ENCODE measurements at regions not wholly inside any gene's neighbourhood (a gene's known extent, or its start where the extent isn't known, plus 50 kb on each side); places are given as distances from the start of the nearest gene placed in this dataset.
"Not testable (repeated sequence)": the region's sequence is repeated elsewhere in the genome, so short reads cannot be mapped to it uniquely, and the experiment has no call there.

DNA sequence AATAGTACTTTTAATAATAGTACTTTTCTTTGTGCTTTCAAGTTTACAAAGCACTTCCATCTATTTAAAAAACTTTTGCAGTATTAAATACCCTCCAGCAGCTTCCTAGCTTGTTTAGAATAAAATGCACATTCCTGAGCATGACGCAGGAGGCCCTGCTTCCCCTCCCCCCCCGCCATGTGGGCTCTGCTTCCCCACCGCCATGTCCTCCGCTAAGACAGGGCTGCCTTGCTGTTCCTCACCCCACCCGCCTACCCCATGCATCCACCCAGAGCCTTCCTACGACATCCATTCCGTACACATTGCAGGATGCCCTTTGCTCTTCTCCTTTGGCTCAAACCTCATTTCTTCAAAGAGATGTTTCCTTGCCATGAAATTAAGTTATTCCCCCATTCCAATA, 205.9 kb upstream of the MSX2 start:
- no peak for DNase-seq (ENCODE audit: low read depth)

DNA sequence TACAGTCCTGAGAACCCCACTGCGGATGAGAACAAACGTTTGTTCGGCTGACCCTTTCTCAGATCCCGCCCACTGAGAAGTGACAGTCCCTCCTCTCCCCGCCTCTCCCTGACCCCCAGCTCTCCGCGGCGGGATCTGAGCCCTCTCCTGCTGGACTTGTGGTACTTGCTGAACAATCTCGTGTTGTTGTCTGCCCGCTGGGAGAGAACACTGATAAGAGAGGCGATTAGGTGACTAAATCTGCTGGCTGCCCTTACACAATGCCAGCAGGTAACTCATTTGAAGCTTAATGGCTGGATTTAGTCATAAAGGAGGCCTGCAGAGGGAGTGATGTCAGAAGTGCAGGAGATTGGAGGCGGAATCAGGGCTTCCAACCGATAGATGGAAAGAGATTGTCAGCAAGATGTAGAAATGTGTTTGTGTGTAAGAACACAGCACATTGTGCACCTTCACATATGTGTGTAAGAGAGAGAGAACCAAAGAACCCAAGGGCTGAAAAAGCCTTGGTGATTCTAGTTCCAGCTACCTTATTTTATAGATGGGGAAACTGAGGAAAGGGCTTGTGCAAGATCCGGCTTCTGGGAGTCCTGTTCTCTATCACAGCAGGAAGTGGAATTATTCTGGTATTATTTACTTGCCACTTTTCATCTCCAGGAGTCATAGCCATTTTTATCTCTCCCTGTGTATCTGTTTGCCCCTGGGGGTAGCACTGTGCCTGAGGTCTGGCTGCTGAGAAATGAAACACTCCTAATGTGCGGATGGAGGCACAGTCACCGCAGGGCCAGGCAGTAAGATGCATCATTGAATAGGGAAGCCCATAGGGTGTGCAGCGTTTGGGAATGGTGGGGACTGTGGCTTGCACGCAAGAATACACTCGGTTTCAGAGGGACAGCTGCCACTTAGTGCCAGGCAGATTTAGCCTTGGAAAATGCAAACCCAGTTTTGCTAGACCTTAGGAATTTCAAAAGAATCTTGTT, 203.7 kb upstream of the MSX2 start:
- no peak for DNase-seq (ENCODE audit: low read depth)

DNA sequence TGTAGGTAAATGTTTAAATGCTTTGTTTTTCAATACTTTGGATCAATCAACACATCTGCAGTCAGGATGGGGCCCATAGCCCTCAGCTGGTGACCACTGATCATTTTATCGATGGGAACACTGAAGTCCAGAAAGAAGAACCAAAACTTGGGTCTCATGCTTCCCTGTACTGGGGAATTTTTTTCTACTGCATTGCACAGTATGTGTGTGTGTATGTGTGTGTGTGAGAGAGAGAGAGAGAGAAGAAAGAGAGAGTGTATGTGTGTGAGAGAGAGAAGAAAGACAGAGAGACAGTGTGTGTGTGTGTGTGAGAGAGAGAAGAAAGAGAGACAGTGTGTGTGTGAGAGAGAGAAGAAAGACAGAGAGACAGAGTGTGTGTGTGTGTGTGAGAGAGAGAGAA, 202.9 kb upstream of the MSX2 start:
- no peak for DNase-seq (ENCODE audit: low read depth)

DNA sequence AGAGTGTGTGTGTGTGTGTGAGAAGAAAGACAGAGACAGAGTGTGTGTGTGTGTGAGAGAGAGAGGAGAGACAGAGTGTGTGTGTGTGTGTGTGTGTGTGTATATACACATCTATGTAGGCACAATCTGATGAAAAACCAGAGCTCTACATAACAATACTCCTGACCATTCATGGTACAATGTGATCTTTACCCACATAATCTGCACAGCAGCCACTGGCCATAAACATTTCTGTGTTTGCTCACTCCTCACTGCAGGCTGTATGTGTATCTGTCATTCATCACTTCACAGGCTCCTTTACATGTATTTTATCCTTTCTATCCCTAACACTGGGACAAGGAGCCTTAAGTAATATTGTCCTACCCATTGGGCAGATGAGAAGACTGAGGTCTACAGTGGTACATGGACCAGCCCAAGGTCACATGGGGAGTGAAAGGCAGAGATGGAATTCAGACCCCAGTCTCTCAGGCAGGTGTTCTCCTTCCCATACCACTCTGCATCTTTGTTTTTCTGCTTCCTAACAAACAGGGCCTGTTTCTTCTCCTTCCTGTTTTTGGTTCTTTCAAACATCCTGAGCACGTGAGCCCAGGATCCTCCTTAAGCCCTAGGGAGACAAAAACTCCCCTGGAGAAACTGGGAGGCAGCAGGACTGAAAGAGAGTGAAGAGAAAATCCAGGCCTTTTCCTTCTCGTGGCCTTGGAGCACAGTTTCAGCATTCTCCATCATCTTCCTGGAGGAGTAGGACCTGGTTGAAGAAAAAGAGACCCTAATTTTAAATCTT, 201.7 kb upstream of the MSX2 start:
- DNase-seq (ENCODE audit: low read depth): no peak

DNA sequence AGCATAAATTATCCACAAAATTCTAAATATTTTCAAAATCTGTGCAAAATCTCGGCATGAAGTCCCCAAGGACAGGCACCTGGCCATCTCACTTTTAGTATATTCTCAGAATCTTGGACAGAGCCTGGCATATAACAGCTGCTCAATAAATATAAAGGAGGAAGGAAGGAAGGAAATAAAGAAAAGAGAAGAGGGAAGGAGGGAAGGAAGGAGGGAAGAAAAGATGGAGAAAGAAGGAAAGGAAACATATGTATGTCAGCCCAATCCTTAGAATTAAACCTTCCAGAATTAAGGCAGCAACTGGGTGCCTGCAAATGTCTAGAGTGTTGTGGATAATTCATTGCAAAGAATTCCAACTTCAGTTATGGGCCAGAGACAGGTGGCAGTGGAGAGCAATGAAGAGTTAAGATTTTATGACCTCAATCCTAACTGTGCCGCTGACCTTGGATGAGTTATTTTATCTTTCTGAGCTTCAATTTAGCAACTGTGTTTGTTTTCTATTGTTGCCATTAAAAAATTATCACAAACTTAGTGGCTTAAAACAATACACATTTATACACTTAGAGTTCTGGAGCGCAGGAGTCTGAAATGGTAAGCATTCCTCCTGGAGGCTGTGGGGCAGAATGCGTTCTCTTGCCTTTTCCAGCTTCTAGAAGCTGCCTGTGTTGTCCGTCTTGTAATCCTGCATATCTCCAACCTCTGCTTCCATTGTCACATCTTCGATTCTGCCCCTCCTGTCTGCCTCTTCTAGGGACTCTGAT, 200.9 kb upstream of the MSX2 start:
- no peak for DNase-seq (ENCODE audit: low read depth)

DNA sequence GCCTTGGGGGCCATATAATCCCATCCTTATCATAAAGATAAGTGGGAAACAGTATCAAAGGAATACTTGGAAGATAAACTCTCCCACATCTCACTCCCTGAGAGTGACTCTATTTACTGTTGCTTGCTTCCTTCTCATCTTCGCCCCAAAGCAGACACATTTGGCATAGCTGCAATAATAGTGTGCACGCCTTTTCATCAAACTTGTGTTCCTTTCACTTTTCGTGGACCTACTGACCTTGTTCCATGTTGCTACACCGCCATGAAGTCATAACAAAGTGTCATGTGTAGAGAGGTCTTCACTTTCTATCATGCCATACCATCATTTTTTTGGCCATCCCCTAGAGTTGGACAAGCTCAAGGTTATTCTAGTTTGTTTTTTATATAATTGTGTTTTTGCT, 200.0 kb upstream of the MSX2 start:
- DNase-seq (ENCODE audit: low read depth): no peak

DNA sequence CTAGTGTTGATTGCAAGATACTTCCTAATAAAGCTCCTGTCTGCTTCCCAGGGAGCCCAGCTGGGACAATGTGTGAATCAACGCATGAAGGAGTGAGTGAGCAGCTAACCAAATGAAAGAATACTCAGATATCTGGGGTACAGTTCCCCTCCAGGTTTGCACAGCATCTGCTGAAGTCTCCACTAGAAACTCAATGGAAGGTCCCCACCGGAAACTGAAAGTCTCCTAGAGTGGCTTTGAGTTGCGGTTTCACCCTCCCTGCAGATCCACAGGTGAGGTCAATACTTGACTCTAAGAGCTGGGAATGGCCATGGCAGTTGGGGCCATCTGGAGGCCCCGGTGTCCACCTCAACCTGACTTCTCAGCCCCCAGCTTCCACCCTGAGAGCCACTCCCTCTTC, 198.2 kb upstream of the MSX2 start:
- DNase-seq (ENCODE audit: low read depth): no peak

DNA sequence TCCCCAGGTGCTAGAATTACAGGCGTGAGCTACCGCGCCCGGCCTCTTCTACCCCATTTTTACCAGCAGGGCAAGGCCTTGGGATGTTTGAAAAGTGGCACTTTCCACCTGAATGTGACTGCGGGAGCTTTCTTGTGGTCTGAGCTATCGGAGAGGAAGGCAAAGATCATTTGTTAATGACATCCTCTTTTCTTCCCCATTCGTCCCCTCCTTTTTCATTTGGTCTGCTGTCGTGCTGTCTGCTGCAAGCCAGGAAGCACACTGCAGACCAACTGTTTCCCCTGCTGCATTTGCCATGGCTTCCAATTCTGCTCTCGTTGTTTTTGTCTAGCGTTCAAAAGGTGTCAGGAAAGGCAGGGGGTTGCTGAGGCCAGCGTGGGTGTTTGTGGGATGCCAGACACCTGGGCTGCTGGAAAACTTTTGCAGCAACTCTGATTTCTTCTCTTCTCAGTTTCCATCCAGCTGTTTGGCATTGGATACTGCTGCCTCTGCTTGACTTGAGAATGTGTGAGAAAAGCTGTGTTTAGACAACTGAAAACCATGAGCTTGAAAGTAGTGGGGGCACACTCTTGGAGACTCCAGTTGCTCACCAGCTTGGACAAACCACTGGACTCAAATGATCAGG, 196.4 kb upstream of the MSX2 start:
- no peak for DNase-seq (ENCODE audit: low read depth)

DNA sequence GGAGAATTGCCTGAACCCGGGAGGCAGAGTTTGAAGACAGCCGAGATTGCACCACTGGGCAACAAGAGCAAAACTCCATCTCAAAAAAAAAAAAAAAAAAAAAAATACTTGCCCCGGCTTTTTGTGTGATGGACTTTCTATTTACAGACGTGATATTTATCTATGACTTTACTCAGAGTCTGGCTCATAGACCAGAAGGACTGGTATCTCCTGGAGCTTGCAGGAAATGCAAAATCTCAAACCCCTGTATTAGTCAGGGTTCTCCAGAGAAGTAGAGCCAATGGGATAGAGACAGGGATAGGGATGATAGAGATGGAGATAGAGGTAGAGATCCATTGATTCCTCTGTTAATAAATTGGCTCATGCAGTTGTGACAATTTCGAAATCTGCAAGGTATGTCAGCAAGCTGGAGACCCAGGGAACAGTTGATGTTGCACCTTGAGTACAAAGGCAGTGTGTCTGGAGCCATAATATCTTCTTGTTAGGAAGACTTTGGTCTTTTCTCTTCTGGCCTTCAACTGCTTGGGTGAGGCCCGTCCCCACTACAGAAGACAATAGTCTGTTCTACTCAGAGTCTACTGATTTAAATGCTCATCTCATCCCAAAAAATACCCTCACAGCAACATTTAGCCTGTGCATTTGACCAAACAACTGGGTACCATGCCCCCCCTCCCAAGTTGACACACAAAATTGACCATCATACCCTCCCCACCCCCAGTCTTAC, 195.4 kb upstream of the MSX2 start:
- no peak for DNase-seq (ENCODE audit: low read depth)

DNA sequence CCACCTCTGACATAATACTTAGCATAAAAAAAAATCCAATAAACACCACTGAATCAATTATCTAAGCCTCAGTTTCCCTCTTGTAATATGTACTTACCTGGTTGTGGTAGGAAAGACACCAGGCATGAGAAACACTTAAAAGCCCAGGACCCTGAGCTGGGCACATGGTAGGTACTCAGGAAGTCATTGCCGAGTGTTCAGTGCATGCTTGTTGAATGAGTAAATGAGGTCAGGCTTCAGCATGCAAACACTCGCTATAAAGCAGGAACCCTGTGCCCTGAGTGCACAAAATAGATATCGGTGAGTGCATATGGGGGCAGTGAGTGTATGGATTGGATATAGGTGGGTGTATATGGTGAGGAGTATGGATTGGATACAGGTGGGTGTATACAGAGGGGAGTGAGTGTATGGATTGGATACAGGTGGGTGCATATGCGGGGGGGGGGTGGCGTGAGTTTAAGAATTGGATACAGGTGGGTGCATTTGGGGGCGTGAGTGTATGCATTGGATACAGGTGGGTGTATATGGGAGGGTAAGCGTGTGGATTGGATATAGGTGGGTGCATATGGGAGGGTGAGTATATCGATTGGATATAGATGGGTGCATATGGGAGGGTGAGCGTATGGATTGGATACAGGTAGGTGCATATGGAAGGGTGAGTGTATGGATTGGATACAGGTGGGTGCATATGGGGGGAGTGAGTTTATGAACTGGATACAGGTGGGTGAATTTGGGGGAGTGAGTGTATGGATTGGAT, 194.3 kb upstream of the MSX2 start:
- DNase-seq (ENCODE audit: low read depth): no peak

DNA sequence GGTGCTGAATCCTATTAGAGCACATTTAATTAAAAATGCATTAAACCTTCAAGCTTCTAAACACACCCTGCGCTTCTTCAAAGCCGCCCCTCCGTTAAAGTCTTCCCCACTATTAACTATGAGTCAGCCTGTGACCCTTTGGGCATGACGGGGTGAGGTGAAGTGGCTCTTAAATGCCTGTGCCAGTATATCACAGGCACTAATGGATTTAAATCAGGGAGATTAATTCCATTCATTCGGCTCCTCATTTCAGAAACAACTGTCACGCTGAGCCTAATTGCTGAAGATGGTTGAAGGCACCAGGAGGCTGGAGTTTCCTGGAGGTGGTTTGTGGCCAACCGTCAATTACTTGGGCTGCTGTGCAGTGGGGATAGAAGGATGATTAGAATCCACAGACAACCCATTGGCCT, 192.6 kb upstream of the MSX2 start:
- DNase-seq (ENCODE audit: low read depth): no peak

DNA sequence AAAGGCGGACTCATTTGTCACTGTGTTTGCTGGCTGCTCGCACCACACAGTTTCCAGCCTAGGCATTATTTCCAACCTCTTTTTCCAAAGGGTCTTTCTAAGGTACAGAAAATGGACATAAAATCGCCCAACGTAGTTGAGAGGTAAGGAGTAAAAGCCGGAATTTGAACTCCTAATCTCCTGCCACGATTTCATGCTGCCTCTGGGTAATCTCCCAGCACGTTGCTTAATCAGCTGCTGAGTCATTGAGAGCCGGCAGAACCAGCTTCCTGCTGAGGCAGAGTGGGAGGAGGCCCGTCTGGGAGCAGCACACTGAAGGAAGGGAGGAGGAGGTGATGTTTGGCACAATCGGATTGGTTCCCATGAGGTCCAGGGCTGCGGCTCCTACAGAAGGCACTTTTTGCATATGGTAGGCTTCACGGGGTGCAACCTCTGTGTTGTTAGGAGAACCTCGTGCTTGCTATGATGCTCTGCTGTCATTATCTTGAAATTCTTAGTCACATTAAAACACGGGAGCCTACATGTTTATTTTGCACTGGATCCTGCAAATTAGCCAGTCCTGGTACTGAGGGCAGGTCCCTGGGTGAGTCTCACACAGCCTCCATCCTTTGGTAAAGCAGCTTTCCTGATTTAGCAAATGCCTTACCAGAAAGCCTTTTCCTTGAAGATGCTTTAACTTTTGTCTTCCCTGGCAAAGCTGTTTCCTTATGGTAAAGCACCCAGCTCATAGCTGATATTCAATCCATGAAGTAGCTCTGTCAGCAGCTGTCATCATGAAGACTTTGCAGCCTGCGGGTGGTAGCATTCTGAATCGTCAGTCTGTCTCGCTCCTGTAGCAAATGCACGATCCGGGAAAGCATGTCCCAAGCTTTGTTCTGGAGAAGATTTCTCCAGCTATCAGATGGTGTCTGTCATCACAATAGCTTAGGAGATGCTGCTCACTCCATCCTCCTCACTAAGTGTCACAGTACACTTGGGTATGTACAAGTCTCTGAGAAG, 191.6 kb upstream of the MSX2 start:
- DNase-seq (ENCODE audit: low read depth): no peak

DNA sequence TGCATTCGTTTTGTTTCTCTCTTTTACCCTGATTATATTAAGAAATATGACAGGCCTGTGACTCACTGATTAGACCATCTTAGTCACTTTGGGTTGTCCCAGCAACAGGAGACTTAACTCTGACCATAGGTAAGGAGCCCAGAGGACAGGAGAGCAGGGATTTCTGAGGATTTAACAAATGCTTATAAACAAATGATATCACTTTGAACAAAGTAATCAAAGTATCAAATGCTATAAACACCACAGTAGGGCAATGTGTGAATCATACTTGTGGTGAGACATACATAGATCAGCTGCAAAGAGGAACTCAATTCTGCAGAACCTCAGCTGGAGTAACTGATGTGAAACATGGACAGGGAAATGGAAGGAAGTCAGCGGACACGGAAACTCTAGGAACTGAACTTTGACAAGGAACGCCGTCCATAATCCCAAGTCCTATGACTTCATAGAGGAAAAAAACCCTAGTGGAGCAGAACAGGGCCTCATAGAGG, 190.6 kb upstream of the MSX2 start:
- no peak for DNase-seq (ENCODE audit: low read depth)

DNA sequence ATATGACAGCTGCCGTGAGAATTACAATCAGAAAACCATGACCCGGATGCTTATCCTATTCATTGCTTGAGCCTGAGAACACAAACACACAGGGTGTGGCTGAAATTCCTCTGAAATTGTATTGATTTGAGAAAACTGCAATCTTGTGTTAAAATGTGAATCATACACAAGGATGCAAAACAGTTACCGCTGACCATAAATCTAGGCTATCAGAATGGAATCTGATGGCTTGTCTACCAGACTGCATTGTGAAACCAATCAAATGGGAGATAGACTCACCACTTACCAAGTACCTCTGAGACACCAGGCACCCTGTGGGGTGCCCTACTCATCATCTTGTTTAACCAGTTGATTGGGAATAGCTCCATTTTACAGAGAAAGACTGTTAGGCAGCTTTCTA, 188.7 kb upstream of the MSX2 start:
- no peak for DNase-seq (ENCODE audit: low read depth)

DNA sequence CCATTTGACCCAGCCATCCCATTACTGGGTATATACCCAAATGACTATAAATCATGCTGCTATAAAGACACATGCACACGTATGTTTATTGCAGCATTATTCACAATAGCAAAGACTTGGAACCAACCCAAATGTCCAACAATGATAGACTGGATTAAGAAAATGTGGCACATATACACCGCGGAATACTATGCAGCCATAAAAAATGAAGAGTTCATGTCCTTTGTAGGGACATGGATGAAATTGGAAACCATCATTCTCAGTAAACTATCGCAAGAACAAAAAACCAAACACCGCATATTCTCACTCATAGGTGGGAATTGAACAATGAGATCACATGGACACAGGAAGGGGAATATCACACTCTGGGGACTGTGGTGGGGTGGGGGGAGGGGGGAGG, 184.6 kb upstream of the MSX2 start:
- DNase-seq (ENCODE audit: low read depth): not testable (repeated sequence)

DNA sequence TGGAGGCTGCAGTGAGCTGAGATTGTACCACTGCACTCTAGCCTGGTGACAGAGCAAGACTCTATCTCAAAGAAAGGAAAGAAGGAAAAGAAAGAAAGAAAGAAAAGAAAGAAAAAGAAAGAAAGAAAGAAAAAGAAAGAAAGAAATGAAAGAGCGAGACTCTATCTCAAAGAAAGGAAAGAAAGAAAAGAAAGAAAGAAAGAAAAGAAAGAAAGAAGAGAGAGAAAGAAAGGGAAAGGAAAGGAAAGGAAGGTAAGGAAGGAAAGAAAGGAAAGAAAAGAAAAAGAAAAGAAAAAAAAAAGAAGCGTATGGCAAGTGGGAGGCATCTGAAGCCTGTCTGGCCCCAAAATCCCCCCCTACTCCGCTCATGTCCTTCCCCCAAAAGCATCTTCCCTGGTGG, 182.3 kb upstream of the MSX2 start:
- DNase-seq (ENCODE audit: low read depth): no peak

DNA sequence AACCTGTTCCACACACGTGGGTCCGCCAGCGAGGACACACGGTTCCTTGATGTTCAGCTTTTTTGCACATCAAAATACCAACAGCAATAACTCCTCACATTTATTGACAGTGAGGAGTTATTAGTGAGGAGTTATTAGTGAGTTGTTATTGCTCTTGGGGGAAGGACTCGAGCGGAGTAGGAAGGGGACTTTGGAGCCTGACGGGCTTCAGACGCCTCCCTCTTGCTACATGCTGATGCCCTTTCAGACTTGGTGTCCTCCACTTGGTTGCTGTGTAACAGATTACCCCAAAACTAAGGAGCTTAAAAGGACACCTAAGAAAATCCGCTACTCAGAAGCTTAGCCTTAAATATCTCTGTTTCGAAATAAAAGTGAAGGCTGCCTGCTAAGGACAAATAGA, 181.9 kb upstream of the MSX2 start:
- DNase-seq (ENCODE audit: low read depth): no peak

DNA sequence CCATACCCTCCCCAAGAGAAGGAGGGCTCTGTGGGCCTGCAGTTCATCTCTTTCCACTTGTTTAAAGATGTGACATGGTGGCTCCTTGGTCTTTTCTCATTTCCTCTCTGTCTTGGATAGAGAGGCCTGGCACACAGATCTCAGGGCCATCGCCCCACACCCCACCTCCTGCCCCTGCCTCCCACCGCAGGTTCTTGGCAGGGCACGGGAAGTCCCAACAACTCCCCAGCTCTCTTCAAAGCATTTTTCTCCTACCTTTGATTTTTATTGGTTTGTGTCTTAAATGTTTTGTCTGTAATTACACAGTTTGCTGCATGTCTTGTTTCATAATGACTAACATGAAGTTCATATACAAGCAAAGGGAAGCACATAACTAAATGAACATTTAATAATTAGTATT, 178.5 kb upstream of the MSX2 start:
- no peak for DNase-seq (ENCODE audit: low read depth)

DNA sequence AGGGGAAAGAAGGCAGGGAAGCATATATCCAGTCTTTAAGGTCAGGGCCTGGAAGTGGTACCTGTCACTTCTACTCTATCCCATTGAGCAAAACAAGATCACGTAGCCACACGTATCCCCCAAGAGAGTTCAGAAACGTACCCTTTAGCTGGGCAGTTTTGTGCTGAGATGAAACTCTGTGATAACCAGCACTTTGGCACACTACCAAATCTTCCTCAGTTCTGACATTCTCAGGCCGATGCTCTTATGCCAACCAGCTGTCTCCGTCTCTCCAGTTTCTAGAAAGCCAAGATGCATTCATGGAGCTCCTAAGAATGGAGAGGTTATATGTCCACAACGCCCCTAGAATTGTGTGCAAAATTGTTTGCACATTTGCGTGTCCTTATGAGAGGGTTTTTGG, 176.6 kb upstream of the MSX2 start:
- no peak for DNase-seq (ENCODE audit: low read depth)

Measured in forelimb muscle (tissue), 1 donor.